OCI-LY3 (cell line): ENCODE measurements at regions not wholly inside any gene's neighbourhood (a gene's known extent, or its start where the extent isn't known, plus 50 kb on each side); places are given as distances from the start of the nearest gene placed in this dataset.

Source experiments
- H2AFZ ChIP-seq: fragments of 200-600, 300-600 bp; shearing (Covaris generic); 2 replicates; pipeline ENCODE4 v1.6.0; 2014; ENCODE audit warnings: antibody characterized with exemption, low read depth, low read length
- H3K27ac ChIP-seq: fragments of 200-600, 300-600 bp; sonication (generic); 2 replicates; pipeline ENCODE4 v1.5.1; 2014; ENCODE audit warnings: mild to moderate bottlenecking, low read length, moderate library complexity, mixed read lengths
- H3K27me3 ChIP-seq: fragments of 200-600, 300-600 bp; sonication (generic); 2 replicates; pipeline ENCODE4 v1.6.1; 2014; ENCODE audit warnings: low read depth, low read length, mixed read lengths
- H3K36me3 ChIP-seq: fragments of 200-600, 300-600 bp; sonication (generic); replicated peaks from 2 replicates; pipeline ENCODE3; 2014; ENCODE audit warnings: low read depth, low read length, mixed read lengths
- H3K4me1 ChIP-seq: fragments of 300-600, 200-600 bp; sonication (generic); 2 replicates; pipeline ENCODE4 v1.6.1; 2014; ENCODE audit warnings: low read length, mixed read lengths
- H3K4me2 ChIP-seq: fragments of 200-600, 300-600 bp; sonication (generic); 2 replicates; pipeline ENCODE4 v1.6.1; 2014; ENCODE audit warnings: low read length, mixed read lengths
- H3K4me3 ChIP-seq: fragments of 300-600, 200-600 bp; sonication (generic); 2 replicates; pipeline ENCODE4 v1.5.1; 2014; ENCODE audit warnings: antibody characterized with exemption, mild to moderate bottlenecking, low read length, moderate library complexity
- H3K79me2 ChIP-seq: fragments of 300-600, 200-600 bp; shearing (Covaris generic); 2 replicates; pipeline ENCODE4 v1.6.1; 2014; ENCODE audit warnings: mild to moderate bottlenecking, low read length, mixed read lengths
- H3K9ac ChIP-seq: fragments of 300-600, 200-600 bp; shearing (Covaris generic); 2 replicates; pipeline ENCODE4 v1.6.0; 2014; ENCODE audit warnings: mild to moderate bottlenecking, low read length, moderate library complexity
- H3K9me3 ChIP-seq: fragments of 200-600, 300-600 bp; shearing (Covaris generic); 2 replicates; pipeline ENCODE4 v1.6.1; 2014; ENCODE audit warnings: low read length, mixed read lengths; ENCODE audit not compliant: insufficient read depth
- H4K20me1 ChIP-seq: fragments of 200-600, 300-600 bp; sonication (generic); 2 replicates; pipeline ENCODE4 v1.6.1; 2016; ENCODE audit warnings: low read length, mixed read lengths; ENCODE audit not compliant: insufficient read depth
- CTCF ChIP-seq: fragments of 200-600, 300-600 bp; sonication (generic); IDR thresholded peaks from 2 replicates; pipeline ENCODE4 v1.5.1; 2014; ENCODE audit warnings: antibody characterized with exemption, low read length, low read depth
- EZH2phosphoT487 ChIP-seq: fragments of 200-600 bp; shearing (Covaris generic); IDR thresholded peaks from 2 replicates; pipeline ENCODE4 v1.6.1; 2018; ENCODE audit warnings: antibody characterized with exemption, mixed run types, low read depth

- Histone ChIP-seq H2AFZ (no peak overlapping the region), H3K9ac (no peak overlapping the region), H3K27me3 (peaks cover 28% of the 10 kb centered on the region), H3K4me1 (no peaks in the 10 kb centered on the region), H3K27ac (no peak overlapping the region), H3K4me3 (no peak overlapping the region), H3K4me2 (no peak overlapping the region), H3K79me2 (no peaks in the 10 kb centered on the region), H3K36me3 (no peaks in the 10 kb centered on the region), H4K20me1 (no peaks in the 10 kb centered on the region), H3K9me3 (no peaks in the 10 kb centered on the region)
- TF ChIP-seq CTCF (no peak), EZH2phosphoT487 (no peak)
These were observed 82.9 kb upstream of the DYNLRB2 start for GRCh38 chr16:80457871-80458270.

GRCh38 chr16:80454802-80455201 is 86.0 kb upstream of the DYNLRB2 start:
- Histone ChIP-seq H3K27ac (no peak overlapping the region), H3K79me2 (no peaks in the 10 kb centered on the region), H3K36me3 (no peaks in the 10 kb centered on the region), H3K9ac (no peak overlapping the region), H3K4me3 (no peak overlapping the region), H3K4me2 (no peak overlapping the region), H3K9me3 (no peaks in the 10 kb centered on the region), H3K4me1 (no peaks in the 10 kb centered on the region), H3K27me3 (peaks cover 19% of the 10 kb centered on the region), H4K20me1 (no peaks in the 10 kb centered on the region), H2AFZ (no peak overlapping the region)
- no peak for TF ChIP-seq EZH2phosphoT487
- no peak for TF ChIP-seq CTCF

GRCh38 chr16:80449392-80449791 is 91.4 kb upstream of the DYNLRB2 start:
- Histone ChIP-seq H3K4me1 (no peaks in the 10 kb centered on the region), H3K27ac (no peak overlapping the region), H3K9ac (no peak overlapping the region), H3K27me3 (peaks cover 26% of the 10 kb centered on the region; the same call in 1 of the 2 replicates), H3K36me3 (no peaks in the 10 kb centered on the region), H3K4me2 (no peak overlapping the region), H4K20me1 (no peaks in the 10 kb centered on the region), H3K79me2 (no peaks in the 10 kb centered on the region), H3K9me3 (no peaks in the 10 kb centered on the region), H2AFZ (no peak overlapping the region), H3K4me3 (no peak overlapping the region)
- no peak for TF ChIP-seq EZH2phosphoT487
- TF ChIP-seq CTCF = no peak

DNA sequence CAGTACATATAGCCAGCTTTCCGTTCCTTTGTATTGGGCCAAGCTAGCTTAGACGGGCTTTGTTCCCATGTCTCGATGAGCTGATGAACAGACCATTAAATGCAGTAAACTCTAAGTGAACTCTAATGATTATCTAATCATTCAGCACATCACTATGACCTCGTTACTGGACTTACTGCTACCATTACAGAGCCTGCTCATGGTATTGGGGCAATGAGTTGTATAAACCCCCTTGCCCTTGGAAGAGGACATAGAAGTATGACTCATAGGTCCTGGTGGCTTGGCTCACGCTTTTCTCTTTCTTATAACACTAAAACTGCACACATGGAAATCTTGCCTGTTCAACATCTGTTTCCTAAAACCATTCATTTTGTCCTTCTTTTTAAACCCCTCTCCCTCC is 93.6 kb upstream of the DYNLRB2 start:
- Histone ChIP-seq H3K79me2 (no peaks in the 10 kb centered on the region), H3K27ac (no peak overlapping the region), H3K4me1 (no peaks in the 10 kb centered on the region), H3K36me3 (no peaks in the 10 kb centered on the region), H2AFZ (no peak overlapping the region), H3K9me3 (no peaks in the 10 kb centered on the region), H4K20me1 (no peaks in the 10 kb centered on the region), H3K4me2 (no peak overlapping the region), H3K9ac (no peak overlapping the region), H3K4me3 (no peak overlapping the region), H3K27me3 (peaks cover 39% of the 10 kb centered on the region)
- no peak for TF ChIP-seq EZH2phosphoT487
- no peak for TF ChIP-seq CTCF
